ENCODE measurements at regions not wholly inside any gene's neighbourhood (a gene's known extent, or its start where the extent isn't known, plus 50 kb on each side); places are given as distances from the start of the nearest gene placed in this dataset.

- no peak for TF ChIP-seq CTCF (conservative IDR thresholded peaks at IDR 0.05)
- Mint-ChIP-seq H3K4me3 (no peak overlapping the region), H3K27ac (no peak overlapping the region), H3K27me3 (peaks cover 3% of the 10 kb centered on the region), H3K9me3 (no peaks in the 10 kb centered on the region), H3K36me3 (no peaks in the 10 kb centered on the region), H3K4me1 (ENCODE audit: unreplicated experiment) (peaks cover 22% of the 10 kb centered on the region)
- no peak for DNase-seq (ENCODE audit: extremely low spot score, unreplicated experiment)
Observed at GRCh38 chr20:23153696-23154341, 67.7 kb upstream of the CD93 start.

- H3K9me3 Mint-ChIP-seq = no peaks in the 10 kb centered on the region
- H3K27ac Mint-ChIP-seq = no peak overlapping the region
- H3K4me1 Mint-ChIP-seq (ENCODE audit: unreplicated experiment) = peaks cover 27% of the 10 kb centered on the region
- no peaks in the 10 kb centered on the region for H3K36me3 Mint-ChIP-seq
- no peak overlapping the region for H3K4me3 Mint-ChIP-seq
- no peak for DNase-seq (ENCODE audit: extremely low spot score, unreplicated experiment)
- TF ChIP-seq CTCF (conservative IDR thresholded peaks at IDR 0.05) = no peak
- H3K27me3 Mint-ChIP-seq = peaks cover 3% of the 10 kb centered on the region
Observed at GRCh38 chr20:23152902-23153301, 66.8 kb upstream of the CD93 start.

- Mint-ChIP-seq H3K9me3 (no peaks in the 10 kb centered on the region), H3K36me3 (no peaks in the 10 kb centered on the region), H3K27ac (no peak overlapping the region), H3K4me1 (ENCODE audit: unreplicated experiment) (peaks cover 27% of the 10 kb centered on the region), H3K4me3 (no peak overlapping the region), H3K27me3 (peaks cover 3% of the 10 kb centered on the region)
- TF ChIP-seq CTCF (conservative IDR thresholded peaks at IDR 0.05) = no peak
- DNase-seq (ENCODE audit: extremely low spot score, unreplicated experiment) = no peak
Observed at GRCh38 chr20:23152308-23152892, 66.3 kb upstream of the CD93 start.

- Mint-ChIP-seq H3K27me3 (peaks cover 3% of the 10 kb centered on the region), H3K4me3 (no peak overlapping the region)
- no peak for DNase-seq (ENCODE audit: extremely low spot score, unreplicated experiment)
Observed at GRCh38 chr20:23151885-23152284, 65.8 kb upstream of the CD93 start.

GRCh38 chr20:23151008-23151703 is 65.0 kb upstream of the CD93 start:
- H3K27ac Mint-ChIP-seq = peak overlapping the region; percentile 12
- peaks cover 3% of the 10 kb centered on the region for H3K27me3 Mint-ChIP-seq
- H3K9me3 Mint-ChIP-seq = no peaks in the 10 kb centered on the region
- no peak for TF ChIP-seq CTCF (conservative IDR thresholded peaks at IDR 0.05)
- peak; percentile 40 for DNase-seq (ENCODE audit: extremely low spot score, unreplicated experiment)
- peaks cover 27% of the 10 kb centered on the region for H3K4me1 Mint-ChIP-seq (ENCODE audit: unreplicated experiment)
- no peaks in the 10 kb centered on the region for H3K36me3 Mint-ChIP-seq
- no peak overlapping the region for H3K4me3 Mint-ChIP-seq

More at GRCh38 chr20:23151885-23152284, 65.8 kb upstream of the CD93 start:
- H3K27ac Mint-ChIP-seq = peak overlapping the region; percentile 12
- H3K4me1 Mint-ChIP-seq (ENCODE audit: unreplicated experiment) = peaks cover 27% of the 10 kb centered on the region
- no peaks in the 10 kb centered on the region for H3K36me3 Mint-ChIP-seq
- no peak for TF ChIP-seq CTCF (conservative IDR thresholded peaks at IDR 0.05)
- H3K9me3 Mint-ChIP-seq = no peaks in the 10 kb centered on the region
